T-helper 2 cell treated with Interferon-gamma antibody and Interleukin-4, amounts not matched to agents 100 ng/mL and 5 ng/mL, for 36 hours (primary cell): ENCODE measurements at regions not wholly inside any gene's neighbourhood (a gene's known extent, or its start where the extent isn't known, plus 50 kb on each side); places are given as distances from the start of the nearest gene placed in this dataset.

Experiments
- intact Hi-C: fragments of 100-400 bp; cut with micrococcal nuclease; formaldehyde crosslinking; loops from one replicate; pipeline ENCODE4 v1.15.1; 2023

DNA sequence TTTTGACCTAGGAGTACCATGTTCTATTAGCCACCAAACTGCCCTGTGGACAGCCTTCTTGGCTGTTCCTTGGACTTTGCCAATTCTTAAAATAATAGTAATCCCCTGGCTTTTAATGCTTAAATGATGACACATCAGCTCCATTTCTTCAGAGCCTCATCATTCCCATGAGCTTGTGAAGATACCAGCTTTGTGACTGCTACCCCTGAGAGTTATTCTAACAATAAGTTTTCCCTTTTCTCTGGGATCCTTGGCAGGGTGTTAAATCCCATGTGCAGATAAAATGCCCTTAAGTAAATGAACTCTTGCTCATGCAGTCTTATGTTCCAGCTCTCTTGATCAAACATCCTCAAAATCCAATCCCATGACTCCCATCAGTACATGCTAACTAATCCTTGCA is 415.3 kb downstream of the CETN3 start:
- intact Hi-C loops, result no loop called here

GRCh38 chr5:89992201-89992600 is 417.4 kb downstream of the CETN3 start:
- intact Hi-C loops, result no loop called here

DNA sequence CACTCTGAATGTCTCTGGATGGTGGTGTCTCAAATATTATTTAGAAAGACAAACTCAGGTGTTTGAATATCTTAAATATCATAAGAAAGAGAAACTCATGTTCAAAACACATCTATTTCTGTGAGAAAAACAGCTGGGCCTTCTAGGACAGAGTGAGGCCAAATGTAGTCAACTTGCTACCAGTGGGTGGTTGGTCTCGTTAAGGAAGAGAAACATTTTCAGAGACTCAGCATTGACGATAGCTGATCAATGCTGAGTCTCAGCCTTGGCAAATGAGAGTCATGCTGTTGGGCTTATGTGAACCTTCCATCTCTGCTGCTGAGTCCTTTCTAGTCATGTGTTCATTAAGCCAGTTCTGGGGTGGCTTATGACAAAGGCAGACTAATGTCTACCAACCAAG is 418.0 kb downstream of the CETN3 start:
- intact Hi-C loops, result no loop called here

DNA sequence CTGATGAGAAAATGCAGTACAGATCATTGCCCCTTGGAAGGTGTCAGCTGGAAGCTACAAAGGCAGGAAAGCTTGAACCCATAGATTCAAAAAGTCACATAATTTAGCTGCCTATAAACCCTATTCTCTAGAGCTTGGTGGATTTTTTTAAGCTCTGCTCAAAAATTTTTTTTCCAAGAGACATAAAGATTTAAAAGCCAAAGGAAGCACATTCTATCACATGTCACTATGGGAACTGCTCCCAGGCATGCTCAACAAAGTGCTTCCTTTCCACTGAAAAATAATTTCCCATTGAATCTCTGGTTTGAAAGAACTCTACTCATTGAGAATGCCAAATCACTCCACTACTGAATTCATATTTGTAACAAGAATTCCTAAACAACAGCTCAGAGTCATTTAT is 419.8 kb downstream of the CETN3 start:
- intact Hi-C loops, result no loop called here

DNA sequence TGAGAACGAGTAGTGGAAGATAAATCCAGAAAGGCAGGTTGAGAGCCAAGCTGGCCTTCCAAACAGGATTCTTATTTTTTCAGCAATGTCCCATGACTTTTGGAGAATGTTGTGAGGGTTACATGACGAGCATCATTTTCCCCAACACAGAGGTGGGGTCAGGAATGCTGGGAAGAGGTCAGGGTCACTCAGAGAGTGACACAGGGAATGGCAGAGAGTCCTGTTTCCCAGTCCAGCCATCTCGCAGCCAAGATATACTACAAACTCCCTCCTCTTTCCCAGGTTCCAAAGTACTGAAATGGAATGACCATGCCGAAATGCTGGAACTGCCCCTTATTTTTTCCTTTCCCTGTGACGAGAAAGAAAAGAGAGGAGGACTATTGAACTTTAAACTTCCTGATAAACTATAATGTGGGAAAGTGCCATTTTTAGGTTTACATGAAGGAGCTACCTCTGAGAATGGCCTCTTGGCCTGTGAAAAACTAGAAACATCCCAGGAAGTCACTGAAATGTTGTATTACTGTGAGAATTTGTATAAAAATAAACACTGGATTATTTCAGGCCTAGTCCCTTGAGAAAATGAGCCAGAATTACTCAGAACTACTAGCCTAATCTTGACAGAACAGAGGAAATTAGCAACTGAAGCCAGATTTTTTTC is 420.4 kb downstream of the CETN3 start:
- intact Hi-C loops, result no loop called here

DNA sequence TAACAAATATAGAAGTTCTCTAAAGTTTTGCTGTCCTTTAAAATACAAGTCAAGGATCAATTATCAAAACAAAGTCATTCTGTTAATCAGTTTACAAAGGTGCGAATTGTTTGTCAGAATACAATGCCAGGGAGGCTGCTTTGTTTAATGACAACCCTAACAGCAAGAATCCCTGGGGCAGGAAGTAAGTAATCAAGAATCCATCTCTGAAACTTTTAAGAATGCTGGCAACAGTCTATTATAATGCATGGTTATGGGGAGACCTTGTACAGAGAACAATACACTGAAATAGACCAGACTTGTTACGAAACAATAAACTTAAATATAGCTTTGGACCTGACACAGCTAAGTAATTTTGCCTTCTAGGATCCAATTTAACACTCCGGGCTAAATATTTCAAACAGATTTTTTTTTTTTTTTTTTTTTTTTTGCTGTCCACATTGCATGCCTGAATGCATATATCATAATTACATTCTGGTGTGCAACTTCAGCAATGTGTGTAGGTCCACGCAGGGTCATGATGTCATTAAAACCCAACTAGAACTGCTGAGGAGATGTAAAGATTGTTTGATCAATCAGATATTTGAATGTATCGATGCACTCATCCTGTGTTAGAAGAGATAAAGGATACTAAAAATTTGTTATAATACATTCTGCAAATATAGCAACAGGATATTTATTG is 421.3 kb downstream of the CETN3 start:
- intact Hi-C loops, result no loop called here

GRCh38 chr5:89983216-89983615 is 426.3 kb downstream of the CETN3 start:
- intact Hi-C loops, result no loop called here

GRCh38 chr5:89981878-89982773 is 427.4 kb downstream of the CETN3 start:
- intact Hi-C loops, result no loop called here

DNA sequence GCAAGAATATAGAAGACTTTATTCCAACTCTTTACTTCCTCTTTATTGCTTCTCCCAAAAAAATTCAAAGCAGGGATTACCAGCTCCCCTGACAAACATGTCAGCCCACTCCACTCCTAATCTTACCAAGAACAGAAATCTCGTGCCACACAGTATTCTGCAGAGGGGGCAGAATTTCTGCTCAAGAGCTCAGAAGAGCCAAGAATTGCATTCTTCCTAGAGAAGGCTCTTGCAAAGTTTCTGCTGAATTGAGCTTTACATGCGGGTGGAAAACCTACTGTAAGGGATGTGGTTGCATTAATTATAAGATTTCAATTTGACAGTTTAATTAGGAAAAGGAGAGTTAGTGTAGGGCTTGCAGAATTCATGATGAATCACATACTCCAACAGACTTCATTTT is 428.5 kb downstream of the CETN3 start:
- intact Hi-C loops, result no loop called here

GRCh38 chr5:89973516-89973915 is 436.0 kb downstream of the CETN3 start:
- intact Hi-C loops, result no loop called here

DNA sequence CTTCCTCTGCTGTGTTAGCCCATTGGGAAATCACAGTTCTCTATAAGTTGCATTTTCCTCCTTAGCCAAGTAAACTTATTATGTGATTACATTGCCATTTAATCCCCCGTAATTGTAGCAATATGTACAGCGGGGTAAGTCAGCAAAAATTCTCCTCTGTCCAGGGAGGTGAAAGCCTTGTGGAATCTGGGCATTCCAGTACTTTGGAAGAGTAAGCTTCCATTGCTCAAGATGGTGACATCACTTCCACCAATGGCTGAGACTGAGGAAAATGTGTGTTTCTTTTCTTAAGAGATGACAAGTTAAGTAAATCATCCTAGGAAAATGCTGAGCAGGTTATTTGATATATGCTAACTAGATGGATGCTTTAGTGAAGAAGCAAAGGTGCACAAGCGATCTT is 436.7 kb downstream of the CETN3 start:
- intact Hi-C loops, result no loop called here

DNA sequence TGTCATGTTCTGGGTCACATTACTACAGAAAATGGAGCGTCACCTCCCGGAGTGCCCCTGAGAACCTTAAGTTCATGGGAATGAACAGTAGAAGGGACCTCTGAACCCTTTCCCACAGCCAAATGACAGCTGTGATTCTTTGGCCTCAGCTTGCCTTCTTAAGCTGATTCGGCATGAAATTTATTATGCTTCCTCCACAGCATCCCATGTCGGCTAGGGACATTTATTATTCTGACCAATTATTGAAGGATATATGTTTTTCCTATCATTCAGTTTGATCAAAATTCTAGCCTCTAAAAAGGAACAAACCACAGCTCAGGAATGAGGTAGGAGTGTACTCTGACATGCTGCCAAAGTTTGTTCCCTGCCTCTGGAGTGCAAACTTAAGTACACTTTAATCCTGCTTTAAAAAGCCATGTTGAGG is 440.6 kb downstream of the CETN3 start:
- intact Hi-C loops, result no loop called here

- intact Hi-C loops, result no loop called here
These were observed 441.6 kb downstream of the CETN3 start for GRCh38 chr5:89967771-89968444.

DNA sequence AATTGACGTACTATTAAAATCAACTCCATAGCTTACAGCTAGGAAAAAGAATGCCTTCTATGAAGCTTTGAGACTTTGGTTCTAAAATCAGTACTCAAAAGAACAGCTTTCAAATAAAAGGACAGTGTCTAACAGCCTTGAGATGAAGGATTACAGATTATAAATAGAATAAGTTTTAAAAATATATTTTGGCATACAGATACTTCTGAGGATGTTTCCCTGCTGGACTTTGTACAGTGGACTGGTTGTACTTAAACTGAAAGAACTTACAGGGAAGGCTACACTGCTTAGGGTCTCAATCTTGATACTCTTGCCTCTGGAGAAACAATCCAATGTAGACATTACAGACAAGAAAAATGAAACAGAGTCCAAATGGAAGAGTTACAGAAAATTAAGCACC is 452.7 kb downstream of the CETN3 start:
- intact Hi-C loops, result no loop called here

DNA sequence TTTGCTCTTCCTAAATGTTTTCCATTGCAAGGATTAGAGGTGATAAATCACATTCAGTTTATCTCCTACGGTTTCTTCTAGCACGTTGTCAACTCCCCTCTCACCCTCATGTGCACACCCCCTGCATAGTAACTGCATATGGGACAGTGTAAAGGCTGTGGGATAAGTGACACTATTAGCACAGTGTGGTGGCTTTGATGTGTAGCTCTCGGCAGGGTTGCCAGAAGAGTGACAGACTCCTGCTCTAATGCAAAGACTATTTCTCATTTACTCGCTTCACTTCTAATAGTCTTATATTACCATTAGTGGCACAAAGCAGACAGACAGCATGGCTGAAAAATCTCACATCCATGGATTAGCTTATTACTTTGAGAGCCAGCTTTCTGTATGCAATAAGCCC is 454.6 kb downstream of the CETN3 start:
- intact Hi-C loops, result no loop called here

DNA sequence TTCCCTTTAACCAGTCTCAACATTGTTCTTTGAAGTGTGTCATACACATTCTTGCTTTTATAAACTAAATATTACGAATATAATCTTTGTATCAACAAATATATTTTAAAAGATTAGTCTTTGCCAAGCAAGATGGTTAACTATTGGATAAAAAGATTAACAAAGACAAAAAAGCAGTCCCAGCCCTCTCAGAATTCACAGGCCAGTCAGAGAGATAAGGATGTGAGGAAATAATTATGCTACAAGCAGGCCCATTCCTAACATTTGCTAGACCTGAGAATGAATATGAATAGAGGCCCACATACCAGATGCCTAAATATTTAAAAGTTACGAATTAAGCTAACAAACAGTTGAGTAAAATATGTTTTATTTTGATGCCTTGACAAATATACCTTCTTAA is 457.7 kb downstream of the CETN3 start:
- intact Hi-C loops, result no loop called here

- intact Hi-C loops, result no loop called here
These were observed 459.3 kb downstream of the CETN3 start for GRCh38 chr5:89950234-89950633.

- intact Hi-C loops, result no loop called here
These were observed 460.6 kb downstream of the CETN3 start for GRCh38 chr5:89948977-89949376.

GRCh38 chr5:89946916-89947315 is 462.6 kb downstream of the CETN3 start:
- intact Hi-C loops, result no loop called here

DNA sequence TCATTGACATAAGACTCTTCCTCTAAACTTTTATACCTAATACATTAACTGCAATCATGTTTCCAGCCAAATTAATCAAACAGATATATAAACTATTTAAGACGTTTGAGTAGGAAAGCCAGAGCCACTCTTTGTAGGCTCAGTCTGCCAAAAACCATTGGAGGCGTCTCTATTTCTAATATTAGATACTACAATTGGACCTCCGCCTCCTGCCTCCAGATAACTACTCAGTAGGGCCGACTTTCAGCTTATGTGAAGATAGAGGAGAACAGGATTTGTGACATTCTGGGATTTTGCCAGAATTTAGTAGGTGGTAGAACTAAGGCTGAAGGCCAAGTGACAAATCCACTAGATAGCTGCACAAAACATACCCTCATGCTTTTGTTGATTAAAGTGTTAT is 463.0 kb downstream of the CETN3 start:
- intact Hi-C loops, result no loop called here

- intact Hi-C loops, result no loop called here
These were observed 467.4 kb downstream of the CETN3 start for GRCh38 chr5:89942171-89942570.

- intact Hi-C loops, result no loop called here
These were observed 473.0 kb downstream of the CETN3 start for GRCh38 chr5:89936576-89936975.
